Neural cell (in vitro differentiated cells): ENCODE measurements at regions not wholly inside any gene's neighbourhood (a gene's known extent, or its start where the extent isn't known, plus 50 kb on each side); places are given as distances from the start of the nearest gene placed in this dataset.

Experiments
- H2AFZ ChIP-seq: fragments of 200-600, 300-800 bp; sonication (generic), shearing (Covaris generic); 2 replicates; pipeline ENCODE4 v1.6.0; 2014; ENCODE audit warnings: low read depth, mild to moderate bottlenecking, antibody characterized with exemption, low read length, moderate library complexity
- H3F3A ChIP-seq: fragments of 200-600 bp; shearing (Covaris generic); 2 replicates; pipeline ENCODE4 v1.6.1; 2016; ENCODE audit warnings: mild to moderate bottlenecking, moderate library complexity, mixed read lengths, antibody characterized with exemption, low read length; ENCODE audit not compliant: insufficient read depth, poor library complexity, severe bottlenecking
- H3K27ac ChIP-seq: fragments of 200-600, 300-800 bp; sonication (generic), shearing (Covaris generic); 2 replicates; pipeline ENCODE4 v1.5.1; 2014; ENCODE audit warnings: mild to moderate bottlenecking, low read length, moderate library complexity
- H3K27me3 ChIP-seq: fragments of 300-800, 200-600 bp; sonication (generic), shearing (Covaris generic); 2 replicates; pipeline ENCODE4 v1.6.0; 2014; ENCODE audit warnings: mild to moderate bottlenecking, low read depth, low read length, moderate library complexity; ENCODE audit not compliant: insufficient read depth
- H3K36me3 ChIP-seq: fragments of 300-800, 200-600 bp; sonication (generic), shearing (Covaris generic); 2 replicates; pipeline ENCODE4 v1.5.1; 2014; ENCODE audit warnings: mild to moderate bottlenecking, antibody characterized with exemption, low read length, moderate library complexity; ENCODE audit not compliant: insufficient read depth
- H3K4me2 ChIP-seq: fragments of 300-800, 200-600 bp; sonication (generic), shearing (Covaris generic); 2 replicates; pipeline ENCODE4 v1.6.0; 2014; ENCODE audit warnings: mild to moderate bottlenecking, low read length
- H3K4me3 ChIP-seq: fragments of 300-800, 200-600 bp; sonication (generic), shearing (Covaris generic); 2 replicates; pipeline ENCODE4 v1.5.1; 2014; ENCODE audit warnings: mild to moderate bottlenecking, low read length, moderate library complexity
- H3K79me2 ChIP-seq: fragments of 200-600 bp; shearing (Covaris generic); replicated peaks from 2 replicates; pipeline ENCODE4 v1.6.0; 2014; ENCODE audit warnings: mild to moderate bottlenecking, low read length, moderate library complexity; ENCODE audit not compliant: insufficient read depth
- H3K9ac ChIP-seq: fragments of 300-800, 200-600 bp; sonication (generic), shearing (Covaris generic); 2 replicates; pipeline ENCODE4 v1.6.1; 2016; ENCODE audit warnings: mild to moderate bottlenecking, low read length, mixed read lengths
- H3K9me2 ChIP-seq: fragments of 200-600 bp; shearing (Covaris generic); 2 replicates; pipeline ENCODE4 v1.6.1; 2016; ENCODE audit warnings: mild to moderate bottlenecking, low read length, mixed read lengths; ENCODE audit not compliant: insufficient read depth
- H3K9me3 ChIP-seq: fragments of 200-600, 300-800 bp; sonication (generic), shearing (Covaris generic); 2 replicates; pipeline ENCODE4 v1.6.1; 2016; ENCODE audit warnings: mild to moderate bottlenecking, mixed run types, low read length, moderate library complexity, mixed read lengths
- H4K20me1 ChIP-seq: fragments of 200-600 bp; shearing (Covaris generic); 2 replicates; pipeline ENCODE4 v1.6.1; 2016; ENCODE audit warnings: mild to moderate bottlenecking, mixed run types; ENCODE audit not compliant: insufficient read depth
- CTCF ChIP-seq: fragments of 450-650 bp; IDR thresholded peaks from 2 replicates; pipeline ENCODE4 v1.5.1; 2014; ENCODE audit warnings: antibody characterized with exemption, mild to moderate bottlenecking, moderate library complexity; ENCODE audit not compliant: poor library complexity, severe bottlenecking
- EP300 ChIP-seq: fragments of 450-650 bp; conservative IDR thresholded peaks from 2 replicates; pipeline ENCODE4 v1.6.1; 2014; ENCODE audit warnings: antibody characterized with exemption, mild to moderate bottlenecking, moderate library complexity; ENCODE audit not compliant: poor library complexity, severe bottlenecking
- EZH2 ChIP-seq: fragments of 200-600, 300-800 bp; shearing (Covaris generic), sonication (generic); IDR thresholded peaks from 2 replicates; pipeline ENCODE4 v1.6.1; 2014; ENCODE audit warnings: antibody characterized with exemption, low read length, borderline replicate concordance, mild to moderate bottlenecking; ENCODE audit not compliant: insufficient read depth, poor library complexity, severe bottlenecking
- MXI1 ChIP-seq: fragments of 450-650 bp; conservative IDR thresholded peaks from 2 replicates; pipeline ENCODE4 v1.6.1; 2014; ENCODE audit warnings: antibody characterized with exemption, mild to moderate bottlenecking; ENCODE audit not compliant: poor library complexity, severe bottlenecking
- POLR2AphosphoS5 ChIP-seq: IDR thresholded peaks from 2 replicates; pipeline ENCODE4 v1.6.1; 2012
- RAD21 ChIP-seq: fragments of 450-650 bp; conservative IDR thresholded peaks from 2 replicates; pipeline ENCODE4 v1.6.1; 2014; ENCODE audit warnings: antibody characterized with exemption, mild to moderate bottlenecking, moderate library complexity
- SMC3 ChIP-seq: fragments of 450-650 bp; conservative IDR thresholded peaks from 2 replicates; pipeline ENCODE4 v1.6.1; 2014; ENCODE audit warnings: antibody characterized with exemption, mild to moderate bottlenecking, moderate library complexity; ENCODE audit not compliant: poor library complexity
- TAF1 ChIP-seq: IDR thresholded peaks from 2 replicates; pipeline ENCODE4 v1.6.1; 2012; ENCODE audit warnings: low read depth
- TF ChIP-seq, protein P1 (sequence below): IDR thresholded peaks from 2 replicates; pipeline ENCODE4 v1.6.1; 2012; ENCODE audit warnings: borderline replicate concordance

DNA sequence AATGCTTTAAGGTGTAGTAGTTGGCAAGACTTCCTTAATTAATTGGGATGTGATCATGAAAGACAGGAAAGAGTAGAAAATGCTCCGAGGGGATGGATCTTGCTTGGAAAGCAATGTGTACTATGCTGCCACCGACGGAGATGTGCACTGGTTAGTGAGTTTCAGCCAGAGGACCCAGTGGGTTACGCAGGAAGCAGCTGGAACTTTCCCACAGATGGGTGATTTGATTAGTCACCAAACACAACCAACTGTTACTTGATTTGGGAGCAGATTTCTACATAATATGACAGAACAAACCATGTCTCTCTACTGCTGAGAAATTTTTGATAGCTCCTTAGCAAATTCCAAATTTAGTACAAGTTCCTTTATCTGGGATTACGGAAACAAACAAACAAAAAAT is 245.4 kb upstream of the MCTP2 start:
- Histone ChIP-seq H3F3A (no peaks in the 10 kb centered on the region), H4K20me1 (no peaks in the 10 kb centered on the region), H3K27me3 (no peaks in the 10 kb centered on the region), H2AFZ (no peak overlapping the region), H3K4me3 (no peak overlapping the region), H3K9me2 (no peaks in the 10 kb centered on the region), H3K9me3 (no peaks in the 10 kb centered on the region), H3K27ac (peak overlapping the region; percentile 74), H3K4me2 (no peak overlapping the region), H3K9ac (no peak overlapping the region), H3K36me3 (no peaks in the 10 kb centered on the region), H3K79me2 (no peaks in the 10 kb centered on the region)
- TF ChIP-seq, protein P1, sequence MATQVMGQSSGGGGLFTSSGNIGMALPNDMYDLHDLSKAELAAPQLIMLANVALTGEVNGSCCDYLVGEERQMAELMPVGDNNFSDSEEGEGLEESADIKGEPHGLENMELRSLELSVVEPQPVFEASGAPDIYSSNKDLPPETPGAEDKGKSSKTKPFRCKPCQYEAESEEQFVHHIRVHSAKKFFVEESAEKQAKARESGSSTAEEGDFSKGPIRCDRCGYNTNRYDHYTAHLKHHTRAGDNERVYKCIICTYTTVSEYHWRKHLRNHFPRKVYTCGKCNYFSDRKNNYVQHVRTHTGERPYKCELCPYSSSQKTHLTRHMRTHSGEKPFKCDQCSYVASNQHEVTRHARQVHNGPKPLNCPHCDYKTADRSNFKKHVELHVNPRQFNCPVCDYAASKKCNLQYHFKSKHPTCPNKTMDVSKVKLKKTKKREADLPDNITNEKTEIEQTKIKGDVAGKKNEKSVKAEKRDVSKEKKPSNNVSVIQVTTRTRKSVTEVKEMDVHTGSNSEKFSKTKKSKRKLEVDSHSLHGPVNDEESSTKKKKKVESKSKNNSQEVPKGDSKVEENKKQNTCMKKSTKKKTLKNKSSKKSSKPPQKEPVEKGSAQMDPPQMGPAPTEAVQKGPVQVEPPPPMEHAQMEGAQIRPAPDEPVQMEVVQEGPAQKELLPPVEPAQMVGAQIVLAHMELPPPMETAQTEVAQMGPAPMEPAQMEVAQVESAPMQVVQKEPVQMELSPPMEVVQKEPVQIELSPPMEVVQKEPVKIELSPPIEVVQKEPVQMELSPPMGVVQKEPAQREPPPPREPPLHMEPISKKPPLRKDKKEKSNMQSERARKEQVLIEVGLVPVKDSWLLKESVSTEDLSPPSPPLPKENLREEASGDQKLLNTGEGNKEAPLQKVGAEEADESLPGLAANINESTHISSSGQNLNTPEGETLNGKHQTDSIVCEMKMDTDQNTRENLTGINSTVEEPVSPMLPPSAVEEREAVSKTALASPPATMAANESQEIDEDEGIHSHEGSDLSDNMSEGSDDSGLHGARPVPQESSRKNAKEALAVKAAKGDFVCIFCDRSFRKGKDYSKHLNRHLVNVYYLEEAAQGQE, result no peak
- TF ChIP-seq EZH2 (no peak), SMC3 (no peak), MXI1 (no peak), CTCF (no peak), TAF1 (no peak), POLR2AphosphoS5 (no peak), RAD21 (no peak), EP300 (no peak)

DNA sequence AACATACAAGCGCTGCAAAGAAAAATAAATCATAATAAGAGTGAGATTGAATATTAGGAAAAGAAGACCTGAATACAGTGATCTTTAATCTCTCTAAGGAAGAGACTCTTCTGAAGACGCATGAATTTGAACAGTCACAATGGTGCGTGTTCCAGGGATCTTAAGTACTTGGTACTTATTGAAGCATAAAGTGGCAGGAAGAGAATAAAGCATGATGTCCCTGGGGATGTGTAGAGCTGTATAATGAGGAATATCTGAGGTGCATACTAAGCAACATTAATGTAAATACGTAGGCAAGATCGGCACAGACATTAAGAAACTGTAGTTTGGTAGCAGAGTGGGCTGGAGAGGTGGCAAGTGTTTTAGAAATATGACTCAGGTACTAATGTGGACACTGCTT is 246.2 kb upstream of the MCTP2 start:
- no peak overlapping the region for H3K4me2 ChIP-seq
- H3K9me3 ChIP-seq, result no peaks in the 10 kb centered on the region
- H3K79me2 ChIP-seq, result no peaks in the 10 kb centered on the region
- H3K36me3 ChIP-seq, result no peaks in the 10 kb centered on the region
- H3K9ac ChIP-seq, result no peak overlapping the region
- TF ChIP-seq EZH2, result no peak
- TF ChIP-seq POLR2AphosphoS5, result peak; percentile 32
- no peak for TF ChIP-seq SMC3
- TF ChIP-seq EP300, result peak; percentile 51
- TF ChIP-seq CTCF, result no peak
- no peaks in the 10 kb centered on the region for H3K27me3 ChIP-seq
- peak overlapping the region; percentile 74 for H3K27ac ChIP-seq
- no peaks in the 10 kb centered on the region for H3K9me2 ChIP-seq
- no peaks in the 10 kb centered on the region for H3F3A ChIP-seq
- no peak overlapping the region for H2AFZ ChIP-seq
- peak overlapping the region; percentile 5 for H3K4me3 ChIP-seq
- no peaks in the 10 kb centered on the region for H4K20me1 ChIP-seq
